Pancreas (tissue), 10 donors: ENCODE measurements at regions not wholly inside any gene's neighbourhood (a gene's known extent, or its start where the extent isn't known, plus 50 kb on each side); places are given as distances from the start of the nearest gene placed in this dataset.

ENCODE experiments used
- ATAC-seq, 4 donors: fragments of 200-7000 bp; cut with Tn5 transposase; one replicate each; pipeline versions ENCODE4 v1.8.0 to v1.9.1; 2020; ENCODE audit warnings: mild to moderate bottlenecking in 4 of 4, moderate library complexity in 4 of 4
- DNase-seq, 6 donors: peaks; one replicate each; pipeline ENCODE4 v3.0.0-alpha.2; 2020
- FAIRE-seq: peaks from 2 replicates; lab custom pipeline; 2012; peaks lifted over from hg19 to GRCh38; lab: Jason Lieb, UNC
- H3K27ac ChIP-seq, 4 donors: fragments of 200-600 bp; sonication (generic); 1 replicate in 3 of 4; 2 replicates in 1 of 4; pipeline versions ENCODE4 v1.5.0 to v1.8.0; 2020
- H3K27me3 ChIP-seq, 4 donors: fragments of 200-600 bp; one replicate each; pipeline ENCODE4 v1.8.0; 2021
- H3K36me3 ChIP-seq, 3 donors: fragments of 200-600 bp; sonication (generic) in 1 of 3; one replicate each; pipeline versions ENCODE4 v1.5.0 to v1.8.0; 2020 to 2021
- H3K4me1 ChIP-seq, 3 donors: fragments of 200-600 bp; one replicate each; pipeline ENCODE4 v1.8.0; 2021
- H3K4me3 ChIP-seq, 4 donors: fragments of 200-600 bp; sonication (generic) in 2 of 4; one replicate each; pipeline versions ENCODE4 v1.5.0 to v1.8.0; 2020 to 2021
- H3K9me3 ChIP-seq, 4 donors: fragments of 200-600 bp; one replicate each; pipeline ENCODE4 v1.8.0; 2021
- CTCF ChIP-seq, 4 donors: fragments of 200-600 bp; sonication (generic) in 3 of 4; IDR thresholded peaks; one replicate each; pipeline versions ENCODE4 v1.5.0 to v1.8.0; 2021; ENCODE audit warnings: antibody characterized with exemption in 4 of 4
- WGBS, 2 donors: extraction: QIAGEN DNeasy Blood & Tissue Kit; methylation state at CpG; one replicate each; pipeline ENCODE4 v1.1.7; 2013; 5-methylcytosine and 5-hydroxymethylcytosine counted together
- intact Hi-C, 3 donors: fragments of 100-400 bp; cut with DNase I; formaldehyde crosslinking; loops; one replicate each; pipeline versions ENCODE4 v1.11.1 to v1.14.2; 2022
- donor health status: healthy with polysubstance abuse.
- donor health status: DM: no; HTN: no; CAD: no; lungs with moderate emphysema.
- donor health status: DM: no; HTN: no; CAD: no.
- donor health status: control.
- donor health status: control.
- donor health status: Bipolar disorder and iron deficiency.
- donor health status: DM: yes; HTN: yes; CAD: no.
- donor health status: DM: no; HTN: no; CAD: no.
- donor health status: DM: no; HTN: no; CAD: no.
- donor health status: DM: yes; HTN: yes; CAD: no.

DNA sequence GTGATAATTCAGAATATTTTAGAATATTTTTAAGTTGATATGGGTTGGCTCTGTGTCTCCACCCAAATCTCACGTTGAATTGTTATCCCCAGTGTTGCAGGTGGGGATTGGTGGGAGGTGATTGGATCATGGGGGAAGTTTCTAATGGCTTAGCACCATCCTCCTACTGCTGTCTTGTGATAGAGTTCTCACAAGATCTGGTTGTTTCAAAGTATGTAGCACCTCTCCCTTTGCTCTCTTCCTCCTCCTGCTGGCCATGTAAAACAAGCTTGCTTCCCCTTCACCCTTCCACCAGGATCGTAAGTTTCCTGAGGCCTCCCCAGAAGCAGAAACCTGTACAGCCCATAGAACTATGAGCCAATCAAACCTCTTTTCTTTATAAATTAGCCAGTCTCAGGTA lies 214.6 kb upstream of the C9orf72 start:
- WGBS, 2 donors: 39 to 42% methylated on average over 2 of the region's 2 CpGs
- intact Hi-C loops: no loop called here
- H3K4me1 ChIP-seq: no peaks in the 10 kb centered on the region
- ATAC-seq: no peak
- TF ChIP-seq CTCF (IDR thresholded peaks at IDR 0.05): no peak
- no peak for DNase-seq
- no peaks in the 10 kb centered on the region for H3K9me3 ChIP-seq
- no peak overlapping the region for H3K4me3 ChIP-seq
- FAIRE-seq: no peak
- H3K36me3 ChIP-seq: no peaks in the 10 kb centered on the region
- no peaks in the 10 kb centered on the region for H3K27me3 ChIP-seq
- no peak overlapping the region for H3K27ac ChIP-seq

- no peak for FAIRE-seq
- no peaks in the 10 kb centered on the region for H3K9me3 ChIP-seq
- intact Hi-C loops: no loop called here
- no peaks in the 10 kb centered on the region for H3K36me3 ChIP-seq
- no peaks in the 10 kb centered on the region for H3K4me1 ChIP-seq
- no peak for TF ChIP-seq CTCF (IDR thresholded peaks at IDR 0.05)
- no peak overlapping the region for H3K4me3 ChIP-seq
- no peak for ATAC-seq
- DNase-seq: no peak
- WGBS, 2 donors: 56 to 75% methylated on average over 1 of the region's 1 CpG
- no peaks in the 10 kb centered on the region for H3K27me3 ChIP-seq
- H3K27ac ChIP-seq: no peak overlapping the region
Measured at GRCh38 chr9:27791311-27791710, 218.0 kb upstream of the C9orf72 start.

DNA sequence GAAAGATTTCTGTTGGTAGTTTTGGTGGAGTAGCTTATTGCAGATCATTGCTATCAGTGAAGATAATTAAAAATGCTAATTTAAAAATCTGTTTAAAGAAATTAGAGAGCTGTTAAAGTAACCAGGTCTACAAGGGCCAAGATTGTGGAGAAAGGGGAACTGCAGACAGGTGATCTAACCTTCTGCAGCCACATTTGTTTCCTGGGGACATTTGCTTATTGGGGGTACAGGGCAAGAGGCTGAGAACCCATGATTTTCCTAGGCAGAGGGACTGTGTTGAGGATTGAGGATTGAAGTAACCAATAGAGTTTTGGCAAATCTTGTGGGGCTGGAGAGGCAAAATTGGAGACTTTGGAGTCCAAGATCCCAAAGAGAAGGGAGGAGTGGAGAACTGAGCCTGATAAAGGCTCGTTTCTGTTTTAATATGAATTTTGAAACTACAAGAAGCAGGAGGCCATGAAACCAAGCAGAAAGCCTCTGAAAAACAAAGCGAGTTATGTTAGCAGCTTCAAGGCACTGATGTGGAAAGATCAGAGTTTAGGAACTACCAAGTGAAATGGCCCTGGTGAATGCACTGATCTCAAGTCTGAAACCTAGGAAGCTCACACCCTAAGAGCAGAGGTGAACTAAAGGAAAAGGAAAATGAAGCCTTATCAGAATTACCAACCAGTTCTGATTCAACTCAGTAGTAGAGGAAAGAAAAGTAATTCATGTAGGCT lies 219.8 kb upstream of the C9orf72 start:
- Histone ChIP-seq H3K27me3 (no peaks in the 10 kb centered on the region), H3K4me3 (no peak overlapping the region), H3K36me3 (no peaks in the 10 kb centered on the region), H3K27ac (no peak overlapping the region), H3K9me3 (no peaks in the 10 kb centered on the region), H3K4me1 (no peaks in the 10 kb centered on the region)
- DNase-seq: no peak
- 39 to 57% methylated on average over 2 of the region's 2 CpGs for WGBS, 2 donors
- FAIRE-seq: no peak
- TF ChIP-seq CTCF (IDR thresholded peaks at IDR 0.05): no peak
- intact Hi-C loops: no loop called here
- no peak for ATAC-seq

GRCh38 chr9:27799326-27799725 lies 226.0 kb upstream of the C9orf72 start:
- ATAC-seq: no peak
- Histone ChIP-seq H3K4me1 (no peaks in the 10 kb centered on the region), H3K27ac (no peak overlapping the region), H3K36me3 (no peaks in the 10 kb centered on the region), H3K4me3 (no peak overlapping the region), H3K9me3 (no peaks in the 10 kb centered on the region), H3K27me3 (no peaks in the 10 kb centered on the region)
- no peak for DNase-seq
- intact Hi-C loops: no loop called here
- FAIRE-seq: no peak
- TF ChIP-seq CTCF (IDR thresholded peaks at IDR 0.05): no peak
- 49 to 69% methylated on average over 1 of the region's 1 CpG for WGBS, 2 donors

GRCh38 chr9:27800159-27800558 lies 226.9 kb upstream of the C9orf72 start:
- 10 to 18% methylated on average over 1 of the region's 1 CpG for WGBS, 2 donors
- FAIRE-seq (no peak), DNase-seq (no peak), ATAC-seq (no peak)
- no peaks in the 10 kb centered on the region for H3K27me3 ChIP-seq
- H3K9me3 ChIP-seq: no peaks in the 10 kb centered on the region
- H3K27ac ChIP-seq: no peak overlapping the region
- intact Hi-C loops: no loop called here
- no peaks in the 10 kb centered on the region for H3K36me3 ChIP-seq
- no peaks in the 10 kb centered on the region for H3K4me1 ChIP-seq
- no peak overlapping the region for H3K4me3 ChIP-seq
- TF ChIP-seq CTCF (IDR thresholded peaks at IDR 0.05): no peak
